MG63 (cell line): ENCODE measurements at regions not wholly inside any gene's neighbourhood (a gene's known extent, or its start where the extent isn't known, plus 50 kb on each side); places are given as distances from the start of the nearest gene placed in this dataset.
"Not testable (repeated sequence)": the region's sequence is repeated elsewhere in the genome, so short reads cannot be mapped to it uniquely, and the experiment has no call there.

Experiments
- DNase-seq: peaks from one replicate; pipeline ENCODE4 v3.0.0-alpha.2; 2020
- H3K27me3 ChIP-seq: fragments of 250-450 bp; sonication (Bioruptor Pico); 2 replicates; pipeline ENCODE4 v1.5.1; 2020; ENCODE audit warnings: mild to moderate bottlenecking, moderate library complexity
- H3K36me3 ChIP-seq: fragments of 250-450 bp; sonication (Bioruptor Pico); 2 replicates; pipeline ENCODE4 v1.5.1; 2020; ENCODE audit warnings: mild to moderate bottlenecking, moderate library complexity
- H3K4me3 ChIP-seq: fragments of 250-450 bp; sonication (Bioruptor Pico); 2 replicates; pipeline ENCODE4 v1.5.1; 2020; ENCODE audit warnings: mild to moderate bottlenecking, moderate library complexity
- H3K9me3 ChIP-seq: fragments of 250-450 bp; sonication (Bioruptor Pico); 2 replicates; pipeline ENCODE4 v1.5.1; 2020; ENCODE audit warnings: mild to moderate bottlenecking, moderate library complexity

DNA sequence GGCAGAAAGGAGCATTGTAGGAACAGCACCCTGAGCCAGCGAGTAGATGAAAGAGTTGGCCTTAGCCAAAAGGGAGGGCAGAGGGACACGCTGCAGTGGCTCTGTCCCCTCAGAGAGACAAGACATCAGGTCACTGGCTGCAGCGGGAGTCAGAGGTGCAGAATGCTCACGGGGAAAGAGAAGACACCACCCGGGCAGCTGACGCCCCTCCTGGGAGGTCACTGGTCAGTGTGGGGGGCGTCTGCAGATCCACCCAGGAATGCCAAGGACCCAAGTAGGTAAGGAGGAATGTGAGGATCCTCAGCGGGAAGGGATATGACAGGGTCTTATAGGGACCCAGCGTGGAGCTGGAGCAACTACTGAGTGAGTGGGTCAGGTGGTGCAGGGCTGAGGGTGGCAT lies 923.9 kb downstream of the TUBA3C start:
- not testable (repeated sequence) for H3K9me3 ChIP-seq, DNase-seq, H3K4me3 ChIP-seq, H3K36me3 ChIP-seq, H3K27me3 ChIP-seq

- H3K9me3 ChIP-seq, H3K4me3 ChIP-seq, H3K36me3 ChIP-seq, H3K27me3 ChIP-seq, DNase-seq: not testable (repeated sequence)
Measured at GRCh38 chr13:18252848-18253247, 928.8 kb downstream of the TUBA3C start.

DNA sequence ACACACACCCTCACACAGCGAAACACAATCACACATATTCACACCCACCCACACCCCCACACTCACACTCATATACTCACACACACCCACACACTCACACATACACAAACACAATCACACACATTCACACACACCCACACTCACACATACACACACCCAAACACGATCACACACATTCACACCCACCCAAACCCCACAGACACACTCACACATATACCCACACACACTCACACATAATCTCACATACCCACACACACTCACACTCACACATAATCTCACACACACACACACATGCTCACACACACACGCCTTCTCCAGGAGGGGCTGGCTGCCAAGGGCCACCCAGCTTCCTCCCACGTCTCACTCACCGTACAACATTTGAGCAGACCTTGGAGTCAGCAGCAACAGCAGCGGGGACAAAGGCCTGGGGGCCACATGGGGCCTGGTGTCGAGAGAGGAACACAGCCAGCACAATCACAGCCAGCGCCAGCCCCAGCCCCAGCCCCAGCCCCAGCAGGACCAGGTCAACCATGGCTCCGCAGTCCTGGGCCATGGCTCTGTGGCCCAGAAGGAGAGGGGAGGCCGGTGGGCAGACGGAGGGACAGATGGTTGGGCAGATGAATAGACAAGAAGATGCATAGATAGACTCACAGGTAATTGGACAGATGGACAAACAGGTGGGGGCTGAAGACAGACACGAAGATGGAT lies 932.9 kb downstream of the TUBA3C start:
- H3K4me3 ChIP-seq, H3K36me3 ChIP-seq, DNase-seq, H3K9me3 ChIP-seq, H3K27me3 ChIP-seq: not testable (repeated sequence)

DNA sequence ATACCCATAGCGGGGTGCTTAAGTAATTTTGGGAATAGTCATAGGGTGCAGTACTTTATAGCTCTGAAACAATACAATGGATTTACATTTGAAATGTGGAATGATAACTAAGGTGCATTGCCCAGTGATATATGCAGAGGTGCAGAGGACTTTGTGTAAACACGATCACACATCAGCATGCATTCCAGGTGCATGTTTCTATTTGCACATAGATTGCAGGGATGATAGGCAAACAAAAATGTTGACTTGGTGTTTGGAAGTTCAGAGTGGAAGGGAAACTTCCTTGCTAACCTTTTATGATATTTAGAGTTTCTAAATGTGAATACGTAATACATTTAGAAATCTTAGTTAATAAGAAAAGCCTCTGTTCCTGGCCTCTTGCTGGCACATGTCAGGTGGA lies 941.5 kb downstream of the TUBA3C start:
- not testable (repeated sequence) for H3K36me3 ChIP-seq, H3K27me3 ChIP-seq, DNase-seq, H3K9me3 ChIP-seq, H3K4me3 ChIP-seq

DNA sequence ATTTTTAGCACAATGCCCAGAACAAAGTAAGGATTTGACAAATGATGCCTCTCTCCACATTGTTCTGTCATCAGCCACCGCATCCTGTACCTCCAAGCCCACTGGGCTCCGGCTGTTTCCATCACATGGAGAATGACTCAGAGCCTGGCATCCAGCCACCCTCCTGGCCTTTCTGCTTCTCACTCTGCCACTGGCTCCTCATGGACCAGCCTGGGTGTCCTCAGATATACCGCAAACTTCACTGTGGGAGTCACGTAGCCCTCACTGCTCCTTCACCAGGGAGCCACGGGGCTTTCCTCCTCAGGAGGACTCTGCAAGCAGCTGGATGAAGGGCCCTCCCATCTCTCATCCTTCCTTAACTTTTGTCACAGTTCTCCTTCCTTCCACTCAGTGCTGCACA lies 943.0 kb downstream of the TUBA3C start:
- not testable (repeated sequence) for H3K9me3 ChIP-seq, H3K4me3 ChIP-seq, H3K36me3 ChIP-seq, H3K27me3 ChIP-seq
- peak; percentile 79 for DNase-seq

DNA sequence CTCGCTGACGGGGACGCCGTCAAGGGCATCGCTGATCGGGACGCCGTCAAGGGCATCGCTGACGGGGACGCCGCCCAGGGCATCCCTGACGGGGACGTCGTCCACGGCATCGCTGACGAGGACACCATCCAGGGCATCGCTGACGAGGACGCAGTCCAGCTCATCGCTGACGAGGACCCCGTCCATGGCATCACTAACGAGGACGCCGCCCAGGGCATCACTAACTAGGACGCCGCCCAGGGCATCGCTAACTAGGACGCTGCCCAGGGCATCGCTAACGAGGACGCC lies 945.2 kb downstream of the TUBA3C start:
- H3K4me3 ChIP-seq = no peak overlapping the region
- no peaks in the 10 kb centered on the region for H3K27me3 ChIP-seq
- H3K9me3 ChIP-seq = no peaks in the 10 kb centered on the region
- H3K36me3 ChIP-seq = no peaks in the 10 kb centered on the region
- DNase-seq = no peak

- Histone ChIP-seq H3K4me3 (no peak overlapping the region), H3K36me3 (no peaks in the 10 kb centered on the region), H3K9me3 (no peaks in the 10 kb centered on the region), H3K27me3 (no peaks in the 10 kb centered on the region)
- no peak for DNase-seq
Measured at GRCh38 chr13:18235756-18236527, 945.7 kb downstream of the TUBA3C start.

DNA sequence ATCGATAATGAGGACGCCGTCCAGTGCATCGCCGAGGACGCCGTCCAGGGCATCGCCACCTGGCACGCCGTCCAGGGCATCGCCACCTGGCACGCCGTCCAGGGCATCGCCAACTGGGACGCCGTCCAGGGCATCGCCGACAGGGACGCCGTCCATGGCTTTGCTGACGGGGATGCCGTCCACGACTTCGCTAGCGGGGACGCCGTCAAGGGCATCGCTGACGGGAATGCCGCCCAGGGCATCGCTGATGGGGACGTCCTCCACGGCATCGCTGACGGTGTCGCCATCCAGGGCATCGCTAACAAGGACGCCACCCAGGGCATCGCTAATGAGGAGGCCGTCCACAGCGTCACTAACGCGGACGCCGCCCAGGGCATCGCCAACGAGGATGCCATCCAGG lies 946.5 kb downstream of the TUBA3C start:
- no peak for DNase-seq
- H3K36me3 ChIP-seq = no peaks in the 10 kb centered on the region

DNA sequence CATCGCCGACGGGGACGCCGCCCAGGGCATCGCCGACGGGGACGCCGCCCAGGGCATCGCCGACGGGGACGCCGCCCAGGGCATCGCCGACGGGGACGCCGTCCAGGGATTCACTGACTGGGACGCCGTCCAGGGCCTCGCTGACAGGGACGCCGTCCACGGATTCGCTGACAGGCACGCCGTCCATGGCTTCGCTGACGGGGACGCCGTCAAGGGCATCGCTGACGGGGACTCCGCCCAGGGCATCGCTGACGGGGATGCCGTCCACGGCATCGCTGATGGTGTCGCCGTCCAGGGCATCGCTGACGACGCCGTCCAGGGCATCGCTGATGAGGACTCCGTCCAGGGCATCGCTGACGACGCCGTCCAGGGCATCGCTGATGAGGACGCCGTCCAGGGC lies 947.2 kb downstream of the TUBA3C start:
- not testable (repeated sequence) for H3K4me3 ChIP-seq, H3K36me3 ChIP-seq, DNase-seq, H3K9me3 ChIP-seq, H3K27me3 ChIP-seq

More for the DNA sequence above, 946.5 kb downstream of the TUBA3C start:
- H3K9me3 ChIP-seq = no peaks in the 10 kb centered on the region
- no peak overlapping the region for H3K4me3 ChIP-seq
- H3K27me3 ChIP-seq = no peaks in the 10 kb centered on the region

- Histone ChIP-seq H3K27me3 (no peaks in the 10 kb centered on the region), H3K4me3 (no peak overlapping the region), H3K9me3 (no peaks in the 10 kb centered on the region), H3K36me3 (no peaks in the 10 kb centered on the region)
- DNase-seq = no peak
Measured at GRCh38 chr13:18233783-18234299, 947.8 kb downstream of the TUBA3C start.

GRCh38 chr13:18232994-18233782 lies 948.4 kb downstream of the TUBA3C start:
- DNase-seq = no peak
- no peak overlapping the region for H3K4me3 ChIP-seq
- no peaks in the 10 kb centered on the region for H3K27me3 ChIP-seq
- no peaks in the 10 kb centered on the region for H3K9me3 ChIP-seq
- no peaks in the 10 kb centered on the region for H3K36me3 ChIP-seq

- Histone ChIP-seq H3K9me3 (no peaks in the 10 kb centered on the region), H3K27me3 (no peaks in the 10 kb centered on the region), H3K4me3 (no peak overlapping the region), H3K36me3 (no peaks in the 10 kb centered on the region)
- DNase-seq = no peak
Measured at GRCh38 chr13:18232298-18232993, 949.2 kb downstream of the TUBA3C start.

DNA sequence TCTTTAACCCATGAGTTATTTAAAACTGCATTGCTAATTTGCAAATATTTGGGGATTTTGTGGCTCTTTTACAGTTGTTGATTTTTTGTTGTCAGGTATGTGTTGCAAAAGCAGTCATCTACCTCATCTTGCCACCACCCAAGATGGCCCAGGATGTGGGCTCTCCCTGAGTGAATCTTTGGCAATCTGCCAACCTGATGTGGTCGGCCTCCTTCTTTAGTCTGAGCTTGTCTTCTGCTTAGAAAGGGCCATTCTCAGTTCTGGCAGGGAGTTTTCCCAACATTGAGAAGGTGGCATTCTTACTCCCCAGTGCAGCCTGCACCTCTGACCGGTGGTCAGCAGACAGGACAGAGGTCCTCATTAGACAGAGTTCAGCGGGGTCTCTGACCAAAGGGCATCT lies 957.2 kb downstream of the TUBA3C start:
- not testable (repeated sequence) for H3K4me3 ChIP-seq, H3K36me3 ChIP-seq, H3K9me3 ChIP-seq, DNase-seq, H3K27me3 ChIP-seq

DNA sequence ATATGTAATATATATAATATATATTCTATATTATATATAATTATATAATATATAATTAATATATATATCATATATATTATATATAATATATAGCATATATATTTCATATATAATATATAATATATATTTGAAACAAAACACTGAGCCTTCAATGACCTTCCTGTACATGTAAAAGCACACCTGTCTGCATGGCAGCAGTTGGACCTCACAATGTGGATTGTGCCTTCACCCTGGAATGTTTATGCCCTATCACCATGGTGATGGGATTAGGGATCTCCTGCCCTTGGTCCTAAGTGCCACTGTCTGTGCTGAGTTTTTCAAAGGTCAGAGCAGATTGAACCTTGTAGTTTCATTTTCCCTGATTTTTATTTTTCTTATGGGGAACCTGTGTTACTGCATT lies 966.9 kb downstream of the TUBA3C start:
- not testable (repeated sequence) for H3K36me3 ChIP-seq, H3K9me3 ChIP-seq, H3K27me3 ChIP-seq, H3K4me3 ChIP-seq, DNase-seq

DNA sequence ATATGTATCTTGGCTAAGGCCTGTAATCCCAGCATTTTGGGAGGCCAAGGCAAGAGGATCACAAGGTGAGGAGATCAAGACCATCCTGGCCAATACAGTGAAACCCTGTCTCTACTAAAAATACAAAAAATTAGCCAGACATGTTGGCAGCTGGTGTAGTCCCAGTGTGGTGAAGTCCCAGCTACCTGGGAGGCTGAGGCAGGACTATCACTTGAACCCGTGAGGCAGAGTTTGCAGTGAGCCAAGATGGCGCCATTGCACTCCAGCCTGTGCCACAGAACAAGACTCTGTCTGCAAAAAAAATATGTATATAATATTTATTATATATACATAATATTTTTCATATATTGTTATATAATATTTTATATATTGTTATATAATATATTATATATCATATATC lies 968.1 kb downstream of the TUBA3C start:
- H3K4me3 ChIP-seq, H3K27me3 ChIP-seq, H3K36me3 ChIP-seq, DNase-seq, H3K9me3 ChIP-seq: not testable (repeated sequence)

DNA sequence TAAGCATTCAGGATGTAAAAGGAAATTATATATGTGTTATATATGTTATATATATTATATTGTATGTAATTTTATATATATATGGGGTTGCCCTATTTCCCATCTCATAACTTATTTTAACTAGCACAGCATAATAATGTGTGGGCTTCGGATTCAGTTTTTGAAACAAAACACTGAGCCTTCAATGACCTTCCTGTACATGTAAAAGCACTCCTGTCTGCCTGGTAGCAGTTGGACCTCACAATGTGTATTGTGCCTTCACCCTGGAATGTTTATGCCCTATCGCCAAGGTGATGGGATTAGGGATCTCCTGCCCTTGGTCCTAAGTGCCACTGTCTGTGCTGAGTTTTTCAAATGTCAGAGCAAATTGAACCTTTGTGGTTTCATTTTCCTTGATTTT lies 968.8 kb downstream of the TUBA3C start:
- no peaks in the 10 kb centered on the region for H3K27me3 ChIP-seq
- H3K9me3 ChIP-seq = no peaks in the 10 kb centered on the region
- no peak overlapping the region for H3K4me3 ChIP-seq
- DNase-seq = peak; percentile 35
- H3K36me3 ChIP-seq = no peaks in the 10 kb centered on the region
